ENCODE measurements at regions not wholly inside any gene's neighbourhood (a gene's known extent, or its start where the extent isn't known, plus 50 kb on each side); places are given as distances from the start of the nearest gene placed in this dataset.

DNA sequence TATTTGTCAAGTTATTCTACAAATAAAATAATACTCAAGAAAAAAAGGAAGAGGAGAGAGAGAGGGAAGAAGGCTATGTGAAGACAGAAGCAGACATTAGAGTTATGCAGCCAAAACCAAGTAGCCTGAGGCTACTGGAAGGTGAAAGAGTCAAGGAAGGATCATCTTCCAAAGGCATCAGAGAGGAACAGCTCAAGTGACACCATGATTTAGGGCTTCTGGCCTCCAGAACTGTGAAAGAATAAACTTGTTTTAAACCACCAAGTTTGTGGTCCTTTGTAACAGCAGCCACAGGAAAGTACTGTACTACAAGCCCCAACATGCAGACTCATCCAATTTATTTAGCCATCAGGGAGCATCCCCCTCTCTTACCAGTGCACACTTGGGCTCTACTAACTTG is 788.5 kb upstream of the LRRTM1 start:
- DNase-seq (ENCODE audit: low read depth), result no peak
- TF ChIP-seq, protein P1, sequence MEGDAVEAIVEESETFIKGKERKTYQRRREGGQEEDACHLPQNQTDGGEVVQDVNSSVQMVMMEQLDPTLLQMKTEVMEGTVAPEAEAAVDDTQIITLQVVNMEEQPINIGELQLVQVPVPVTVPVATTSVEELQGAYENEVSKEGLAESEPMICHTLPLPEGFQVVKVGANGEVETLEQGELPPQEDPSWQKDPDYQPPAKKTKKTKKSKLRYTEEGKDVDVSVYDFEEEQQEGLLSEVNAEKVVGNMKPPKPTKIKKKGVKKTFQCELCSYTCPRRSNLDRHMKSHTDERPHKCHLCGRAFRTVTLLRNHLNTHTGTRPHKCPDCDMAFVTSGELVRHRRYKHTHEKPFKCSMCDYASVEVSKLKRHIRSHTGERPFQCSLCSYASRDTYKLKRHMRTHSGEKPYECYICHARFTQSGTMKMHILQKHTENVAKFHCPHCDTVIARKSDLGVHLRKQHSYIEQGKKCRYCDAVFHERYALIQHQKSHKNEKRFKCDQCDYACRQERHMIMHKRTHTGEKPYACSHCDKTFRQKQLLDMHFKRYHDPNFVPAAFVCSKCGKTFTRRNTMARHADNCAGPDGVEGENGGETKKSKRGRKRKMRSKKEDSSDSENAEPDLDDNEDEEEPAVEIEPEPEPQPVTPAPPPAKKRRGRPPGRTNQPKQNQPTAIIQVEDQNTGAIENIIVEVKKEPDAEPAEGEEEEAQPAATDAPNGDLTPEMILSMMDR (IDR thresholded peaks at IDR 0.05; ENCODE audit: insufficient read depth, low read length), result no peak
- H3K4me3 ChIP-seq (ENCODE audit: low read depth, low read length), result no peak overlapping the region

- DNase-seq (ENCODE audit: low read depth), result no peak
- no peak overlapping the region for H3K4me3 ChIP-seq (ENCODE audit: low read depth, low read length)
- TF ChIP-seq, protein P1 (IDR thresholded peaks at IDR 0.05; ENCODE audit: insufficient read depth, low read length), result no peak
These were observed 783.1 kb upstream of the LRRTM1 start for GRCh38 chr2:81087646-81088045.

DNA sequence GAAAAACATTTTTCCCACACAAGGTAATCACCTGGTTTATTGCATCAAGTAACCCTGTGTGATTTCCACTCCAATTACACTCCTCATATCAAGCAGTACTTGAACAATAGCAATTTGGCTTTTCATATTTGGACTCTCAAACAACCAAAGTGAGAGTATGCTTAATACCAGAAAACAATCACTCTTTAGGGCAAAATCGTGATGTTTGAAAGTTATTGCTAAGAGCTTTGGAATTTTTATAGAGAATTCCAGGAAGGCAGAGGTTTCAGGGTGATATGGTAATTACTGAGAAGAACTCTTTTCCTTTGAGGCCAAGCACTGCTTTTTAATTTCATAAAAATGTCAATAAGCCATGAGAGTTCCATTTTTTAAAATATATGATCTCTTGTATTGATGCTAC is 779.5 kb upstream of the LRRTM1 start:
- TF ChIP-seq, protein P1 (IDR thresholded peaks at IDR 0.05; ENCODE audit: insufficient read depth, low read length), result no peak
- DNase-seq (ENCODE audit: low read depth), result no peak
- H3K4me3 ChIP-seq (ENCODE audit: low read depth, low read length), result no peak overlapping the region

DNA sequence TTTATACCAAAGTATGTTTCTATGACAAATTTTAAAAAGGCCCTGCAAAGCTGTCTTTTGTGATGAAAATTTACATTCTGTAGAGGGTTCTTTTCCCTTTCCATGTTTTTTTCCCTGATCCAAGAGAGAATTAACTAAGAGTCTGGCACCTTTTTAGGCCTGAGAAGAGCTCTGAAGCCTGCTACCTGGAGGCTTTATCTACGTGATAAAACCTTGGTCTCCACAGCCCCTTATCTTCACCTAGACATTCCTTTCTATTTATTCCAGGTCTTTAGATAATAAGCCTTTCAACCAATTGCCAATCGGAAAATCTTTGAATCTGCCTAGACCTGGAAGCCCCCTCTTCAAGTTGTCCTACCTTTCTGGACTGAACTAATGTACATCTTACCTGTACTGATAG is 774.1 kb upstream of the LRRTM1 start:
- TF ChIP-seq, protein P1 (IDR thresholded peaks at IDR 0.05; ENCODE audit: insufficient read depth, low read length), result no peak
- no peak overlapping the region for H3K4me3 ChIP-seq (ENCODE audit: low read depth, low read length)
- no peak for DNase-seq (ENCODE audit: low read depth)

DNA sequence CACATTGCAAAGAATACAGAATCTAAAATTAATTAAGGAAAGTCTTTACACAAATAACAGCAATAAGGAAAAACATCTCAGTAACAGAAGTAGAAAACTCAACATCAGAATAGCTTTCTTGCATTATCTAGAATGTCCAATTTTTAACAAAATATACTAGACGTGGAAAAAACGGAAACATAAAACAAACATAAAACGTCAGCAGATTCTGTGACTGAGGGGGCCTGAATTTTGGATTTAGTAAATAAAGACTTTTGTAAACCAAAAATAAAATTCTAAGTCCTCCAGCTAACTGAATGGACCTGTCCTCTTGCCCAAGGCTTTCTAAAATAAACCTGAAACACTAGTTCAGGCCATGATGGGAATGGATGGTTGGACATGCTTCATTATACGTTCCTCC is 773.5 kb upstream of the LRRTM1 start:
- no peak for DNase-seq (ENCODE audit: low read depth)
- TF ChIP-seq, protein P1 (IDR thresholded peaks at IDR 0.05; ENCODE audit: insufficient read depth, low read length), result no peak
- H3K4me3 ChIP-seq (ENCODE audit: low read depth, low read length), result no peak overlapping the region

DNA sequence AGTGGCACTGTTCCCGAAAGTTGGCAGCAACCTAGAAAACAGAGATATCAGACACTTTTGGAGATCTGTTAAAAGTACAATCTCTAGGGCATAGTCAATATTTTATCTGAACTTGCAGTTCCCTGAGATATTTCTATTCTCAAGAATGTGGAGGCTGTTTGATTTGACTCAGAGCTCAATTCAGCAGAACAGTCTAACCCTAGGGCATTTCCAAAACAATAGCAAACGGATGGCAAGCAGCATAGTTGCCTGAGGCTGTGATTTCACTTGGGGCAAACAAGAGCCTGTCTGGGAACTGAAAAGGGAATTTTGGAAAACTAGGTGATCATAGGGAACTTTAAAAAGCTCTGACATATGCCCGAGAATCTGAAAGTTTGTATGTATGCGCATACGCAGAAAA is 772.8 kb upstream of the LRRTM1 start:
- no peak overlapping the region for H3K4me3 ChIP-seq (ENCODE audit: low read depth, low read length)
- TF ChIP-seq, protein P1 (IDR thresholded peaks at IDR 0.05; ENCODE audit: insufficient read depth, low read length), result no peak
- no peak for DNase-seq (ENCODE audit: low read depth)

DNA sequence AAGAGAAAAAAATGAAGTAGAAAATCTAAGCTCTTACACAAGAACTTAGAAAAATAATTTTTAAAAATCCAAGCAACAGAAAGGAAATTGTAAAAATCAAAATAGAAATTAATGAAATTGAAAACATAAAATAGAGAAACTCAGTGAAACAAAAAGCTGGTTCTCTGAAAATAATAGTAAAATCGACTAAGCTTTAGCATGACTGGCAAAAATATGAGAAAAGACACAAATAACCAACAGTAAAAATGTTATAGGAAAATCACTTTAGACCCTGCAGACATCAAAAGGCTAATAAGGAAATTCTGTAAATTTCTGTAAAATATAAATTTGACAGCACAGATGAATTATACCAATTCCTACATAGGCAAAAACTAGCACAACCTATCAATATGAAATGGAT is 768.9 kb upstream of the LRRTM1 start:
- TF ChIP-seq, protein P1 (IDR thresholded peaks at IDR 0.05; ENCODE audit: insufficient read depth, low read length), result no peak
- H3K4me3 ChIP-seq (ENCODE audit: low read depth, low read length), result no peak overlapping the region
- no peak for DNase-seq (ENCODE audit: low read depth)

Measured in fibroblast of the aortic adventitia (primary cell).